Activated CD8-positive, alpha-beta memory T cell treated with anti-CD3 and anti-CD28 coated beads for 4 hours (primary cell): ENCODE measurements at regions not wholly inside any gene's neighbourhood (a gene's known extent, or its start where the extent isn't known, plus 50 kb on each side); places are given as distances from the start of the nearest gene placed in this dataset.

Source experiments
- DNase-seq, 2 donors: peaks; one replicate each; pipeline ENCODE4 v3.0.0-alpha.2; 2020; ENCODE audit warnings: low read depth in 2 of 2

DNA sequence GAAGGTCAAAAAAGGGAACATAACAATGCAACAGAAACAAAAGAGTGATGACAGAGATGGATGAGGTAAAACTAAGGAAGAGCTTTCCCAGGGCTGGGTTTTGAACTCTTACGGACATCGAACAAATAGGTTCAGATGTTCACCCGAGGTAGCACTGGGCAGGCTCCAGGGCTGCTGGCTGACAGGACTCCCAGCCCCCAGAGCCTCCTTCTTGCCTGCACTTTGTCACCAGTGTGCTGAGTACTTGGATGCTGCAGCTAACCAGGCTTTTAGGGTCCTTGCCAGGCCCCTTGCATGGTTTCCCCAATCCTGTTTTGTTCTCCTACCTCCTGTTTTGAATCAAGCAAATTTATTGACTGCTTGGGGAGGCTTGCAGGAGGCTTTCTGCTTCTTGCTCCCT, 322.9 kb downstream of the DYSF start:
- no peak for DNase-seq

DNA sequence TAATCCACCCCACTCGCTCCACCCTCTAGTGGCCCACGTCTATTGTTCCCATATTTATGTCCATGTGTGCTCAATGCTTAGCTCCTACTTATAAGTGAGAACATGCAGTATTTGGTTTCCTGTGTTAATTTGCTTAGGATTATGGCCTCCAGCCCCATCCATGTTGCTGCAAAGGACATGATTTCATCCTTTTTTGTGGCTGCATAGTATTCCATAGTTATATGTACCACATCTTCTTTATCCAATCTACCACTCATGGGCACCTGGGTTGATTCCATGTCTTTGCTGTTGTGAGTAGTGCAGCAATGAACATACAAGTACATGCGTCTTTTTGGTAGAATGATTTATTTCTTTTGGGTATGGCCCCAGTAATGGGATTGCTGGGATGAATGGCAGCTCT, 319.9 kb downstream of the DYSF start:
- no peak for DNase-seq

DNA sequence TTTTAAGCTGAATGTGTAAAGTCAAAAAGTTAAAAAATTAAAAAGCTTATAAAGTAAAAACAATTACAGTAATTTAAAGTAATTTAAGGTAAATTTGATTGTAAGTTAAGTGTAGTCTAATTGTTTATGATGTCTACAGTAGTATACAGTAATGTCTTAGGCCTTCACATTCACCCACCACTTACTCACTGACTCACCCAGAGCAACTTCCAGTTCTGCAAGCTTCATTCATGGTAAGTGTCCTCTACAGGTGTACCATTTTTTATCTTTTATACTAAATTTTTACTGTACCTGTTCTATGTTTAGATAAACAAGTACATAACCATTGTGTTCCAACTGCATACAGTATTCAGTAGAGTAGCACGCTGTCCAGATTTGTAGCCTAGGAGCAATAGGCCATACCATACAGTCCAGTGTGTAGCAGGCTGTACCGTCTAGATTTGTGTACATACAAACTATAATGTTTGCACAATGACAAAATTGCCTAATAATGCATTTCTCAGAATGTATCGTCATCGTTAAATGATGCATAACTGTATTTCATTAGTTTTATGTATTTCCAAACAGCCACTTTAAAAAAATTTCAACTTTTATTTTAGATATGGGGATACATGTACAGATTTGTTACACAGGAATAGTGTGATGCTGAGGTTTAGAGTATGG, 319.3 kb downstream of the DYSF start:
- DNase-seq = no peak

DNA sequence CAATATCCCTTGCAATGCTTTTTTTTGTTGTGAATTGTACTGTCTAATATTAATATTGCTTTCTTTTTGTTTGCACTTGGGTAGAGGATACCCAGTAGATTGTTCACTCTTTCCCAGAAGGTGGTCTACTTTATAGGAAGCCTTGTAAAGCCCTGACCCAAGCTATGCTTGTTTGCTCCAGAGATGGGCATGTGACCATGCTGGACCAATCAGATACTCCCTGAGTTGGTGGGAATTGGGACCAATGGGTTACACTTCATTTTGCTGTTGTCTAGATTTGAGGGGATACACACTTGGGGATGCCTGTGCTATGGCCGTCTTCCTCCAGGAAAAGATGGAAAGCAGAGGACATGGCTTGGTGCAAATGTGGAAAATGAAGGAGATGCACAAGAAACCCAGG, 314.3 kb downstream of the DYSF start:
- DNase-seq = no peak

DNA sequence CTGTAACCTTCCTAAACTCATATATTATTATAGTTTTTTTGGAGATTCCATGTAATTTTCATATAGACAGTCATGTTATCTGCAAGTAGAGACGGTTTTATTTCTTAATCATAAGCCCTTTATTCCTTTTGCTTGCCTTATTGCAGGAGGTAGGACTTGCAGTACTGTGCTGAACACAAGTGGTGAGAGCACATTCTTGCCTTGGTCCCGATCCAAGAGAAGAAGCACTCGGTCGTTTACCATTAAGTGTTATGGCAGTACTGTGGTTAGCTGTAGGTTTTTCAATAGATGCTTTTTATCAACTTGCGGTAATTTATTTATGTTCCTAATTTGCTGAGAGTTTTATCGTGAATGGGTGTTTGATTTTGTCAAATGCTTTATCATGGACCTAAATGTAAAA, 305.7 kb downstream of the DYSF start:
- DNase-seq = no peak

DNA sequence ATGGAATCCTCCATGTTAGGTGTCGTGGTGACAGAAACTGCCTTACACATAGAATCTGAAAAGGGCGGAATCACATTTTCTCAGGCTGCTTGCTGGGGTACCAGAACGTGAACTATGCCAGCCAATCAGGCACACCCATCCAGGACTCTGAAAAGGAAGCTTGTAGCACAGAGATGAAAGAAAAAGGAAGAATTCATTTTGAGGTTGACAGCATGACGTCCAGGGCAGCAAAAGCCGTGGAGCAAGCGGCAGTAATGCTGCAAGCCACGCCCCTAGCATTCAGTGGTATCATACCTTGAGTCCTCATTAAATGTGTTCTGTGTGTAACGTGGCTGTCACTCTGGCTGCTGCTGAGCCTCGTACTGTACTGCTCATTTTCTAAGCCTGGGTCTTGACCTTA, 304.0 kb downstream of the DYSF start:
- no peak for DNase-seq

DNA sequence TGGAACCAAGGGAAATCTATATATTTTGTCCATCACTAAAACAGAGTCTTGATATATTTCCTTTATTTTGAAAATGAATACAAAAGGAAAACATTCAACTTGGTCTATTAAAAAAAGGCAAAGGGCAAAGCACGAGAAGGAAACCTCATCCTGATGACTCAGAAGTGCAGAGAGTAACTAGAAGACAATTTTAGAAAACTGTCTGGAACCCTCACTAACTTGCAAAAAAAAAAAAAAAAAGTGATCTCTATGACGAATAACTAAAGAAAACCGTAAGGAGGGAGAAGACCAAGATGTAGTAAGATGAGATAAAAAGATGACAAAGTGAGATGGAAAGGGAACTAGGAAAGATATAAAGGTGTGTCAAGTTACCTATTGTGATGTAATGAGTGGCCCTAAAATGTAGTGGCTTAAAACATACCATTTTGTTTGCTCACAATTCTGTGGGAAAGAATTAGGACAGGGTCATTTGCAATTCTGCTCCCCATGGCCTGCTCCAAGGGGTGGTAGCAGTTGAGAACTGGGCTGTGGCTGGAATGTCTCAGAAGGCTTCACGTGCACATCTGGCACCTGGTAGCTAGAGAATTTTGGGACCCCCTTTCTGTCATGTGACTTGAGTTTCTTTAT, 303.0 kb downstream of the DYSF start:
- no peak for DNase-seq

DNA sequence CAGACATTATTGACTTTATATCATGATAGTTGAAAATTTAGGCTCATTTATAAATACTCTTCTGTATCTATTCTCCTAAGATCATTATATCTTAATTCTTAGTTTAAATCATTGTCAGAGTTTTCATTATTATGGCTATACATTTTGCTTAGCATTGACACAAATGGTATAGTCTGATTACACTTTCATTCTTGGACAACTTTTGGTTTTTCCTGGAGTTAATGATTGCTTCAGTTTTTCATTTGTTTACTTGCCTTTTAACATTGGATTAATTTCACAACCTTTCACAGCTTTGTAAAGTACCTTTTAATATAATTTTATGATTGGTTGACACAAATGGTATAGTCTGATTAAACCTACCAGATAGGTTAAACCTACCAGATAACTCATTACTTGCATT, 298.2 kb downstream of the DYSF start:
- no peak for DNase-seq

DNA sequence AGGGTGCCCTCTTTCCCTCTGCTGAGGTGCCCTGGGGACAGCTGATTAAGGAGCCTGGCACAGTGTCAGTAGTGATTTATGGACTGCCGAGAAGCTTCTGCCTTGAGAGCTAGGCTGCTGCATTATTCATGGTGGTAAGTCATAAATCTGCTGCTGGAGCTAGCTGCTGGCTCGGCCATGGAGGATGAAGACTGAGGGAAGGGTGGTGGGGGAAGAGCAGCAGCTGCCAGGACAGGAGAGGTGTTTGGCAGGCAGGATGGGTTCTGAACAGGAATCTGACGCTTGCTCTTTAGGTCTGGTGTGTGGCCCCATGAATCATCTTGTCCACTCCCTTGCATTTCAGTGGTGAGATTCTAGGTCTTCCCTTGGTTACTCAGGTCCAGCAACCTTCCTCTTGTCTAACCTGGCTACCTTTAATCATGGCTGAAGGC, 296.3 kb downstream of the DYSF start:
- no peak for DNase-seq

DNA sequence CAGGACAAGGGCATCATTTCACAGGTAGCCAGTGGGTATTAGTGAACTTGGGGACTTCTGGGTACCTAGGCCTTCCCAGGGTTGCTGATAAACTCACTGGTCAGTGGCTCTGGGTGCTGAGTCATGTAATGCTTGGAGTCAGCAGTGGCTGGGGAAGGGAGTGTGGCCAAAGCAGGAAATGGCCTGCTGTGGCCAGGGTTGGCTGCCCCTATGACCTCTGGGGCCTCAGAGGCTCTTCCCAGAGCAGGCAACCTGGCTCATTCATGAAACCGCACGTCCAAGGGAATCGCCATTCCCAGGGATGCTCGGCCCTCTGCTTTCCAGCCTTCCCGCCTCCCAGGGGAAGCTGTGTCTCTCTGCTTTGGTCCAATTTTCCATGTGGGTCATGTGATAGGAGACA, 294.9 kb downstream of the DYSF start:
- no peak for DNase-seq

DNA sequence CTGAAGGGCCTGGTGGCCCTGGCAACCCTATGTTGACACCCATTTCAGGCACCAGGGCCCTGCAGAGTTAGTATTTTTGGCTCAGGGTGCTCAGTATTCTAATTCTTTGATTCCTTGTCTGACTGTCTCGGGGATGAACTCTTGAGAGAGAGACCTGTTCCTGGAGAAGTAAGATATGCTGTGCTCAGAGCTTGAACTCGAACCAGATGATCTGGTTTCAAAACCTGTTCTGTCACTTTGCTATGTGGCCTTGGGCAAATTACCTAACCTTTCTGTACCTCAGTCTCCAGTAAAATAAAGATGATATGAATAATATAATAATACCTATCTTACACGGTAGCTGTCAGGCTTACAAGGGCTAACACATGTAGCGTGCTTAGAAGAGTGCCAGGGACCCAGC, 294.2 kb downstream of the DYSF start:
- no peak for DNase-seq

DNA sequence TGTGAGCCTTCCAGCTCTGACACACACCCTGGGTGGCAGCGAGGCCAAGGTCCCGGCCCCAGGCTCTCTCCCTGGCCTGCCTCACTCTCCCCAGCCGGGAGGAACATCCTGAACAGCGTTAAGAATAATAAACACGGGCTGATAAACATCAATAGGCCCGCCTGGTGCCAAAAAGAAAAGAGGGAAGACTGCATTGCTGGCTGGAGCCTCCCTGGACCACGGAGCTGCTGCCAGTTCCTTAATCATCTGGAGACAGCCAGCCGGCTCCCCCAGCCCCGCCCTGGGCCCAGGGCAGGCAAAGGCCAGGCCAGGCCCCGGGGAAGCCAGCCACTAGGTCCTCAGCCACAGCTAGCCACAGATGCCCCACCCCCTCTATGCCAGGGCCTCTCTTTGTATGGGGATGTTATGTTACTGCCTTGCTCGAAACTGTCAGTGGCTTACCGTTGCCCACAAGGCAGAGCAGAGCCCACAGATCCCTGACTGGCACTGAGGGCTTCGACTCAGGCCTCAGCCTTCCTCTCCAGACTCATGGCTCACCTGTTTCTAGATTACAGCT, 293.7 kb downstream of the DYSF start:
- DNase-seq = no peak

DNA sequence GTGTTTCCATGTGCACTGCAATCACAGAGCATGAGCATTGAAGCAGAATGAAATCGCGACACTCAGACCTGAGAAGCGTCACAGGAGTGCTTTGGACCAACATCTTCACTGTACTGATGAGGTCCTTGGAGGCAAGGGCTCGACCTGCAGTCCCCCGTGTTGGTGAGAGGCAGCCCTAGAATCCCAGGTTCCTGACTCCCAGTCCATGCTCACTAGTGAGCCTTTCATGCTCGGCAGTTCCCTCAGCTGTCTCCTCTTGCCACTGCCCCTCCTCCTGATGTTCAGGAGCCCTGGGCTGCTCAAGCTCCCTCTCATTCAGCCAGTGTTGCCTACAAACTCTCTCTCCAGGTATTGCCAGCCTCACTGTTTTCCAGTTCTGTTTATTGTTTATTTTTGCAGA, 291.4 kb downstream of the DYSF start:
- DNase-seq = no peak

DNA sequence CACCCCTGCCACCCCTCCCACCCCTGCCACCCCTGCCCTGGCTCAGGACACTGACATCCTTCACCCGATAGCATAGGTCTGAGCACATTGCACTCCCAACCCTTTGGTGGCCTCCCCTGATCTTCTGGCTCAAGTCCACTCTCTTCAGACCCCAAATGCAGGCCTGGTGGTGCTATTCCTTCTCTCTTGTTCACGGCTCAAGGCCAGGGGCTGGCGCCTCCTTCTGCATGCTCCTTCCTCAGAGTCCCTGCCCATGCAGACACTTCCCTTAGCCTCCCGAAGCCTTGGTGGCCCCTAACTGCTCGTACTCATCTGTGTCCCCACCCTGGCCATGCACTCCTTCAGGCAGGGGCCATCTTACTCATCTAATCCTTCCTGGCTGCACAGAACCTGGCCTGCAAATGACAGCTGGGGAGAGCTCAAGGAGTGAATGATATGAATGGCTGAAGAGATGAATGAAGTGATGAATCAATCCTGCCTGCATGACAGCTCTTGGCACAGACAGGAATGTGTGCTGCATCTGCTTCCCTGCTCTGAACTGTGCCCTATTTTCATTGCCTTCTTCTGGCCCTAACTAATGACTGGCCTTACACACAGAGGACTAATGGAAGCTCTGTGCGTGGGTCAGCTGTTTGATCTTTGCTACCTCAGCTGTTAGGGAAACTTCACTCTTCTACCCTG, 290.8 kb downstream of the DYSF start:
- DNase-seq = no peak

DNA sequence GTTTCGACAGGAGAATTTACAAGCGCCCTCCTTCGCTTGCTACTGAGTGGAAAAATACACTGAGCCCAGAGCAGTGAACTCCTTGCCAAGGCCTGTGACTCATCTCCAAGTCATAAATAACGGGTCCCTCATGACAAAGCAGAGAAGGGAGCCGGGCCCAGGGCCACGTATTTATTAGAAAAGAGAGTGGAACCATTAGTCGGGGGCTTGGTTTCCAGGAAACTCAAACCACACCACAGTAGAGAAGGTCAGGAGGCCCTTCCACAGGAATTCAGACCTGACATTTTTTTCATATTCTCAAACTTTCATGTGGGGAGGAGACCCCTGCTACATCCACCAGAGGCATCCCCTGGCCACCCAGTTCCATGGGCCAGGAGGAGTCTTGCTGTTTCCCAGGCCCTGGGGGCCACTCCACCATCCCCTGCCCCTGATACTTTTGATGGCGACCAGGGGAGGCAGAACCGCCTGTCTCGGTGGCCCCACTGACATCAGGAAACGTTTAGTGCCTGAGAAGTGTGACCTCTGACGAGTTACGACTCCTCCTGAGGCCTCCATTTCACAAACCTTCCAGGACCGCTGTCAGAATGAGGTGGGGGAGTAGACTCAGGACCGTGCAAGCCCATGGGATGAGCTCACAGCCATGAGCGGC, 289.7 kb downstream of the DYSF start:
- no peak for DNase-seq

DNA sequence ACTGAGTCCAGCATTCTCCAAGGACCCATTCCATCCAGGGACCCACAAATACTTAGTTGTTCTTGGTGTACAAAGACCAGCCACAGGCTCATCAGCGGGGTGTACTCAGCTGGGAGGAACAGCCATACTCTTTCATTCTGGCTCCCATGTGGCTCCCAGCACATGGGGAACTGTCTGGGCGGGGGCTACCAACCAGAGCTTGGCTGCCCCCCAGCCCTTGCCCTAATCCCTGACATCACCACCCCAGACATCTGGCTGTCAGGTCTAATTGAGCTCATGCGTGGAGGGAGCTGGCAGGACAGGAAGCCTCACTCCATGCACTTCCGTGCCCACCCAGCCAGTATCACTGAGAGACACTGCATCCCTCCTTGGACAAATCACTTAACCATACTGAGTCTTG, 283.6 kb downstream of the DYSF start:
- DNase-seq = no peak

DNA sequence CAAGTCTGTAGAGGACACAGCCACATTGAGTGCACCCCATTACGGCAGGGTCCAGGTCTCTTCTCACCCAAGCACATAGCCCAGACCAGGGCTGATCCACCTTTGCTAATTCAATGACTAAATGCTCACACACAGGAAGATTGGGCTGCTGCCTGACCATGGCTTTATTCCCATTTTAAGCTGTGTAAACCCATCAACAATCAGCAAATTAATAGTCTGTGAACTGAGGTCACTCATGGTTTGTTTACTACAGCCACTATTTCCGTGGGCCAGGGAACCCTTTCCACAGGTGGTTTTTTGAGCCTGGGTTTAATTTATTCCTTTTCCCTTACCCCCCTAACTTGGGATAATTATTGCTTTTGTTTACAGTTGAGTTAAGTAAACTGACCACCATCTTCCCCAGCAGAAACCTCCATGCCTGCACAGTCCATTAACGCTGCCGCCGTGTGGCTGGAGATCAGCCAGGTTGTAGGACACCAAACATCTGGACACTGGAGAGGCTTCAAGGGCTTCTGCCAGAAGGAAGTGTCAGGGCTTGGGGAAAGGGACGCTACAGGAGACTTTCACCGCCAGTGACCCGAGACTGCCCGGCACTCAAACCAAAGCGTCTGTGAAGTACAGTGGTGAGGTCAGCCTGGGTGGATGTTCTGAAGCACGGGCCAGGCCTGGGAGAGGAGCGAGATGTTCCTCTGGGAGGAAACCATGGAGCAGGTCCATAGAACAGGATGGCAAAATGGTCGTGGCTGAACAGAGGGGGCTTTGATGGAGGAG, 282.9 kb downstream of the DYSF start:
- DNase-seq = no peak
